SKM-1 treated with dmso at 0.1 percent for 144 hours (cell line): ENCODE measurements at regions not wholly inside any gene's neighbourhood (a gene's known extent, or its start where the extent isn't known, plus 50 kb on each side); places are given as distances from the start of the nearest gene placed in this dataset.
"Not testable (repeated sequence)": the region's sequence is repeated elsewhere in the genome, so short reads cannot be mapped to it uniquely, and the experiment has no call there.

ENCODE experiments used
- DNase-seq: peaks from one replicate; lab custom pipeline; 2025; ENCODE audit not compliant: unreplicated experiment; lab: John Stamatoyannopoulos, UW

DNA sequence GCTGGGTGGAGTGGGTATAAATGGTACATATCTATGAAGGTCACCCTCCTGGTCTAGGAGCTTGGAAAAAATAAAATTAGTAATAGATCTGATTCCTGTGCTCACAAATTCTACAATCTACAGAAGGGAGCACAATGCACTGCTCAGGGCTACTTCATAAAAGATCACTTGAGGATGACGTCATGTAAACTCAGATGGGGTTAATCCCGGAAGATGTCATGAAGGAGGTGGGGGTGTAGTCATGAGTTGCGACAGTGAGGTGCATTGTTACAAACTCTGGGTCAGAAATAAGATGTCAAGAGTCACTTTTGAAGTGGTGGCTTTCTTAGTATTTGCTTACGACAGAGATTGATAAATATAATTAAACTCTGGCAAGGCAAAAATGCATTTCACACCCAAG, 68.2 kb downstream of the LHX9 start:
- no peak for DNase-seq

DNA sequence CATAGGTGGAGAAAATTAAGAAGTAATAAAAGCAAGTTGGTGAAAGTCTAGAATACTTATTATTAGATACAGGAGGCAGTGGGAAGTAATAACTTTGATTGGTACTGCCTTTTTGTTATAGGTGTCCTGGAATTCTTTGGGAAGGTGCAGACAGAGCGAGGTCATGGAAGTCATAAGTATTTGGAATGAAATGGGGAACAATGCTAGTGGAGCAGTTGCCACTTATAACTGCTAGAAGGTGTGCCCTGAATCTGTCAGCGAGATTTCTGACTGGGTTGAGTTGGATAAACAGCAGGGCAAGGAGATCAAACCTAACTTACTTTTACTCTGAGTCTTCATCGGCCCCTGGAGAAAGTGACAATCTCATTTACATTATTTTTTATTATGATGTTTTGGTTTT, 69.6 kb downstream of the LHX9 start:
- DNase-seq: no peak

GRCh38 chr1:197987294-197987693, 70.1 kb downstream of the LHX9 start:
- no peak for DNase-seq

DNA sequence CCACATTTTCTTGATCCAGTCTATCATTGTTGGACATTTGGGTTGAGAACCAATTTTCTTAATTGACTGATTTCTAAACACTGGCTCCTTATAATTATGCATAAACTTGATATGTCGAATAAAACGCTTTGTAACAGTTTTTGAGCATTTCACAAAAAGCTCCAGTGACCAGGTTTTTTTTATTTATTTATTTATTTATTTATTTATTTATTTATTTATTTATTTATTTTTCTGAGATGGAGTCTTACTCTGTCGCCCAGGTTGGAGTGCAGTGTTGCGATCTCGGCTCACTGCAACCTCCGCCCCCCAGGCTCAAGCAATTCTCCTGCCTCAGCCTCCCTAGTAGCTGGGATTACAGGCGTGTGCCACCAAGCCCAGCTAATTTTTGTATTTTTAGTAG, 71.4 kb downstream of the LHX9 start:
- not testable (repeated sequence) for DNase-seq

DNA sequence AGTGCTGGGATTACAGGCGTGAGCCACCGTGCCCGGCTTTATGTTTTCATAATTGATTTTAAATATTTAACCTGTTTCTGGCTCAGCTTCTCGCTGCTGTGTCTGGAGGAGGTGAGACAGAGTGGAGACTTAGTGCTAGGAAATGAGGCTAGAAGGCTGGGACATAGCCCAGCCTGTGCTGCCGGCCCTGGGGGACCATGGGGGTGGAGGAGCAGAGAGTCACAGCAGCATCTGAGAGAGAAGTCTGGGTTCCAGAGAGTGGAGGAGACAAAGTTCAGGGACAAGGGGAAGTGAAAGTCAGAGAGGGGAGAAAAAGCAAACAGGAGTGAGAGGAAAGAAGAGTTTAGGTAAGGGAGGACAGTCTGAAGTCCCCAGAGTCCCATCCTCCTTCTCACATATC, 71.9 kb downstream of the LHX9 start:
- DNase-seq: no peak

DNA sequence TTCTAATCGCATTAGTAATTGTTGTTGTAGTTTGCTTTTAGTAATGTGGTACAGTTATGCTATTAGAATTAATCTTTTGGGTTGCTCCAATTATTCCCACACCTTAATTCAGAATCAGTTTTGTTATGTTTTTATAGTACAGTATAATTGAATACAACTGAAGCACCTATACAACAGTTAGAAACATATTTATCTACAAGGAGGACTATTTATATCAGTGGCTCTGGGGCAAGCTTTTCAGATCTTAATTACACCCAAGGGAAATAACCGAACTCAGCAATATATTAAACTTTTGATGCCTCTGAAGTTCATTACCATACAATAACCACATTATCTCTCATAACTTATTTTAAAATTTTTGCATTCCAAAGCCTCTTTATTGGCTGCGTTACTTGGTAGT, 74.4 kb downstream of the LHX9 start:
- no peak for DNase-seq

- no peak for DNase-seq
Observed at GRCh38 chr1:197994907-197995407, 77.8 kb downstream of the LHX9 start.

DNA sequence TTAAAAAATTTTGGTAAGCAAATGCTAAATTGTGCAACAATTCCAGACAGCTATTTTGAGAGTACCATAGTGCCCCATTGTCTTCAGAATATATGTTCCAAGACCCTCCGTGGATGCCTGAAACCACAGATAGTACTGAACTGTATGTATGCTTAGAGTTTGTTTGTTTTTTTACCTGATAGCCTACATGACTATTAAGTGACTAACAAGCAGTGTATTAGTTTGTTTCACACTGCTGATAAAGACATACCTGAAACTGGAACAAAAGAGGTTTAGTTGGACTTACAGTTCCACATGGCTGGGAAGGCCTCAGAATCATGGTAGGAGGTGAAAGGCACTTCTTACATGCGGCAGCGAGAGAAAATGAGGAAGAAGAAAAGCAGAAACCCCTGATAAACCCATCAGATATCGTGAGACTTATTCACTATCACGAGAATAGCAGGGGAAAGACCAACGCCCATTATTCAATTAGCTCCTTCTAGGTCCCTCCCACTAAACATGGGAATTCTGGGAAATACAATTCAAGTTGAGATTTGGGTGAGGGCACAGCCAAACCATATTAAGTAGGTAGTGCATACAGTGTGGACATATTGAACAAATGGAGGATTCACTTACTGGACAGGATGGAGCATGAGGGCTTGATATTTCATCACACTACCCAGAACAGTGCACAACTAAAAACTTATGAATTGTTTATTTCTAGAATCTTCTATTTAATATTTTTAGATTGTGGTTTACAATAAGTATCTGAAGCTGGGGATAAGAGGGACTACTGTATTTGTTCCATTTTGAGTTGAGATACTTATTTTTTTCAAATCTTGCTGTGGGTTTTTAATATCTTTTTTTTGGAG, 78.5 kb downstream of the LHX9 start:
- DNase-seq: no peak

DNA sequence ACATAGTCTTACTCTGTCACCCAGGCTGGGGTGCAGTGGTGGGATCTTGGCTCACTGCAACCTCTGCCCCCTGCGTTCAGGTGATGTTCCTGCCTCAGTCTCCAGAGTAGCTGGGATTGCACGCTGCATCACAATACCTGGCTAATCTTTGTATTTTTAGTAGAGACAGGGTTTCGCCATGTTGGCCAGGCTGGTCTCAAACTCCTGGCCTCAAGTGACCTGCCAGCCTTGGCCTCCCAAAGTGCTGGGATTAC, 79.0 kb downstream of the LHX9 start:
- not testable (repeated sequence) for DNase-seq

DNA sequence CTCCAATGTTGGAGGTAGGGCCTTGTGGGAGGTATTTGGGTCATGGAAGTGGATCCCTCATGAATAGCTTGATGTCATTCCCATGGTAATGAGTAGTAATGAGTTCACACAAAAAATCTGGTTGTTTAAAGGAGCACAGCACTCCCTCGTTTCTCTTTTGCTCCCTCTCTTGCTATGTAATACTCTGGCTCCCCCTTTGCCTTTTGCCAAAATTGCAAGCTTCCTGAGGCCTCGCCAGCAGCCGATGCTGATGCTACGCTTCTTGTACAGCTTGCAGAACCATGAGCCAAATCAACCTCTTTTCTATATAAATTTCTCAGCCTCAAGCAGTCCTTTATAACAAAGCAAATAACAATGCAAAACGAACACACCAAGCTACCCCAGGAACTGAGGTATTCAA, 80.9 kb downstream of the LHX9 start:
- no peak for DNase-seq

GRCh38 chr1:198001776-198002408, 84.7 kb downstream of the LHX9 start:
- no peak for DNase-seq

DNA sequence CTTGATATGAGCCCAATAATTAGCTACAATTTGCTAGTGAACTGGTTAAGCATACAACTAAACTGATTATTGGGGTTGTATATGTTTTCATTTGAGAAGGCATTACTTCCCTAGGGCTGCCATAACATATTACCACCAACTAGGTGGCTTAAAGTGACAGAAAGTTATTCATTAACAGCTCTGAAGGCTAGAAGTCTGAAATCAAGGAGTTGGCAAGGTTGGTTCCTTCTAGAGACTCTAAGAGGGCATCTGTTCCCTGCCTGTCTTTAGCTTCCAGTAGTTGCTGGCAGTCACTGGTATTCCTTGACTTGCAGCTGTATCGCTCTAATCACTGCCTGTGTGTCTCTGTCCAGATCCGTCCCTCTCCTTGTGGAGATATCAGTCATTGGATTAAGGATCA, 86.3 kb downstream of the LHX9 start:
- DNase-seq: no peak

DNA sequence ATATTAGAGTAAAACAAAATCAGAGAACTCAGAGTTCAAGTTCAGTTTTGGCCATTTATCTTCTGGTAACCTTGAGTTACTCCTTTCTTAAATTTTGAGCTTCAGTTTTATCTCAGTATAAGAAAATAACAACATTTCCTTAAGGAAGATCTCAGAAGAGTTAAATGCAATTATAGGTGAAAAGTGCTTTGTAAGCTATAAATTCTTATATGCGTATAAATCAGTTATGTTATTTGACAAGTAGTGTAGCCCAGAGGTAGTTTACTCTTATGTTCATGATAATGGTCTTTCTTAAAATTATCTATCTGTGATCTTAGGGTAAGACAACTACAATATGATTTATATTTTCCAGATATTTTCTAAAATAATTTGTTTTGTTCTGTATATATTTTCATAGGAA, 89.8 kb downstream of the LHX9 start:
- no peak for DNase-seq

DNA sequence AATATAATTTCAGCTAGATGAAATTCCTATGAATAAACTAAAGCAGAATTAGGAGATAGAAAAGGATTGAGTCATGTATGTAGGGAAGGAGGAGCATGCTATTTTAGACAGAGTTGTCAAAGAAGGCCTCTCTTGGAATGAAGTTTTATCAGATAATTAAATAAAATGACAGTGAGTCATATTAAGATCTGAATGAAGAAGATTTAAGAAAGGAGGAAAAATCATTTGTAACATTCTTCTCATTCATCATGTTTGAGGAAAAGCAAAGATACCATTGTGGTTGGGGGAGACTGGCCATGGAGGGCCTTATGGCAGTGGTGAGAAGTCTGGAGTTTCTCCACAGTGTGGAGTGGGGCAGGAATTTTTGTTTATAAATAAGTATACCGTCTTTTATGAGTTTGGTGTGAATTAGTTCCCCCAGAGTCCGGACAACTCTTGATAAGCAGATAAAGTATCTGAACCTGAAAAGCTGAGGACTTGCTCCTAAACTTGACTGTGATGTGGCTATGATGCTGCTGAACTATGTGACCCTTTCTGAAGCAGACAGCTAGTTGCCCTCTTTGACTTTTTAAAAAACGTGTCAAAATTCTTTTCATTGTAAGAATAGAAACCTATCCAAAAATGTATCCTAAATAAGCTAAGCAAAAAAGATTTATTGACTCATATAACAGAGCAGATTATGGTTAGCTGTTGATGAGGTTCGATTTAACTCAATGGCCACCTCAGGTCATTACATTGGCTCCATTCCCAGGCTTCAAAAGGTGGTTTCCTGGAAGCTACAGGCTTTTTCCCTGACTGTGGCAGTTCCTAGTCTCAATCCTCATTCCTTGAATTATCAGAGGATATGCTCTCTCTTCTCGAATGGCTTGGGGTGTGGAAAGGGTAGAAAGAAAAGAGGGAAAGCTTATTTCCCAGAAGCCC, 90.8 kb downstream of the LHX9 start:
- DNase-seq: no peak

GRCh38 chr1:198014355-198014754, 97.2 kb downstream of the LHX9 start:
- DNase-seq: no peak

- no peak for DNase-seq
Observed at GRCh38 chr1:198015309-198015708, 98.1 kb downstream of the LHX9 start.

- no peak for DNase-seq
Observed at GRCh38 chr1:198018529-198018928, 101.4 kb downstream of the LHX9 start.

DNA sequence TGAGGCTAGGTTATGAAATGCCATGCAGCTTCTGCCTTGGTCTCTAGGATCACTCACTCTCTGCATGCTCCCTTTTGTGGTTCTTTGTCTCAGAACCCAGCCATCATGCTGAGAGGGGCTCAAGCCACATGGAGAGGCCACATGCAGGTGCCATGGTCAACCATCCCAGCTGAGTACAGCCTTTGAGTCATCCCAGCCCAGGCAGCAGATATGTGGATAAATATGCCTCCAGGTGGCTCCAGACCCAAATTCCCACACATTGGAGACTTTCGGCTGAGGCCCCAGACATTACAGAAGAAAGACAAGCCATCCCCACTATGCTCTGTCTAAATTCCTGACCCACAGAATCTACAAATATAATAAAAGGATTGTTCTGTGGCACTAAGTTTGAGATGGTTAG, 102.0 kb downstream of the LHX9 start:
- no peak for DNase-seq

GRCh38 chr1:198024336-198024735, 107.2 kb downstream of the LHX9 start:
- DNase-seq: no peak

DNA sequence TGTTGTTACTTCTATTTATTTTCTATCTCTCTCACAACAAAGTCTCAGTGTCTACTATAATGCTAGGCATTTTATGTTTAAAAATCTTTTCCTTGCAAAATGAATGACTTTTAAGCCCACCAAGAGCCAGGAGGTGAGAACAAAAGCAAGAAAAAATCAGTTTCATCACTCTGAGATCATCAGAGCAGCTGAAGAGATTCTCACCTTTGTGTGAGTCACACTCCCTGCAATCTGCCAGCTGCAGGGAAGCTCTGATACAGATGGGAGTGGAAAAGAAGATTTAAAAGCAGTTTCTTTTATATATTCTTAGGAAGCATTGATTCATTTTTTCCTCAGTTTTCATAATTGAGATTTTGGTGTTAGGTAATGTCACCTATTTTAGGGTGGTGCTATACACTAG, 107.6 kb downstream of the LHX9 start:
- DNase-seq: no peak

- DNase-seq: no peak
Observed at GRCh38 chr1:198030682-198031081, 113.5 kb downstream of the LHX9 start.

DNA sequence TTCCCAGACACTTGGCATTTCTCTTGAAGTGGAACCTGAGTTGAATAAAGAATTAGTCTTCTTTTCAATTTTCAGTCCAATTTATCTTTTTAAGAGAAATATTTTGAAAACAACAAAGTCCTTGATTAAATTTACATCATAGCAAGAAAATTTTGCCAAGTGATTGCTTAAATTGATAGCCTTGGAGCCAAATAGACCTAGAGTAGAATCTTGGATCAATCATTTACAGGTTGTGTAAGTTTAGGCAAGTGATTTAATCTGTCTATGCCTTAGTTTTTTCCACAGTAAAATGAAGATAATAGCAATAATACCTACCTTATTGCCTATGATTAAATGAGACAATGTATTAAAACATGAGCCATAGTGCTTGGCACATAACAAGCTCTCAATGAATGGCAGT, 113.9 kb downstream of the LHX9 start:
- no peak for DNase-seq
